ENCODE measurements at regions not wholly inside any gene's neighbourhood (a gene's known extent, or its start where the extent isn't known, plus 50 kb on each side); places are given as distances from the start of the nearest gene placed in this dataset.

GRCh38 chr20:58021481-58021880 lies 207.0 kb downstream of the ANKRD60 start:
- TF ChIP-seq POLR2AphosphoS5 (IDR thresholded peaks at IDR 0.05; ENCODE audit: low read depth, low read length) = no peak
- no peak for TF ChIP-seq RAD21 (IDR thresholded peaks at IDR 0.05; ENCODE audit: low read depth)
- no peak for TF ChIP-seq CTCF (IDR thresholded peaks at IDR 0.05 in 2 of 3, conservative IDR thresholded peaks at IDR 0.05 in 1 of 3; ENCODE audit: borderline replicate concordance in 1 of 3, insufficient read depth in 1 of 3, low read depth in 2 of 3, low read length in 2 of 3)
- TF ChIP-seq EZH2phosphoT487 (IDR thresholded peaks at IDR 0.05; ENCODE audit: borderline replicate concordance) = no peak
- no peak for TF ChIP-seq YY1 (IDR thresholded peaks at IDR 0.05; ENCODE audit: extremely low read depth, insufficient replicate concordance, low read depth, low read length)
- no peak for TF ChIP-seq CEBPB (IDR thresholded peaks at IDR 0.05; ENCODE audit: low read depth)

Data from HCT116 (cell line).